Fibroblast of lung (primary cell): ENCODE measurements at regions not wholly inside any gene's neighbourhood (a gene's known extent, or its start where the extent isn't known, plus 50 kb on each side); places are given as distances from the start of the nearest gene placed in this dataset.

ENCODE experiments used
- DNase-seq, 2 donors: peaks; one replicate each; pipeline versions ENCODE4 v3.0.0 to v3.0.0-alpha.2; 2010; ENCODE audit warnings: low read depth in 2 of 2
- H2AFZ ChIP-seq: 2 replicates; pipeline ENCODE4 v1.5.1; 2012; ENCODE audit warnings: low read length, control low read depth, inconsistent platforms
- H3K27ac ChIP-seq: 2 replicates; pipeline ENCODE4 v1.5.1; 2011; ENCODE audit warnings: low read length, control low read depth; ENCODE audit not compliant: insufficient read depth
- H3K27me3 ChIP-seq: 2 replicates; pipeline ENCODE4 v1.5.1; 2011; ENCODE audit warnings: mild to moderate bottlenecking, low read length; ENCODE audit not compliant: control insufficient read depth, insufficient read depth
- H3K36me3 ChIP-seq: 2 replicates; pipeline ENCODE4 v1.5.1; 2011; ENCODE audit warnings: low read length; ENCODE audit not compliant: control insufficient read depth, insufficient read depth
- H3K4me1 ChIP-seq: 2 replicates; pipeline ENCODE4 v1.5.1; 2011; ENCODE audit warnings: low read length; ENCODE audit not compliant: control insufficient read depth, insufficient read depth; ENCODE audit errors: extremely low read depth
- H3K4me2 ChIP-seq: 2 replicates; pipeline ENCODE4 v1.5.1; 2011; ENCODE audit warnings: low read length, control low read depth; ENCODE audit not compliant: insufficient read depth; ENCODE audit errors: extremely low read depth
- H3K4me3 ChIP-seq, 4 experiments: fragments of 200-600 bp in 1 of 4; sonication (generic) in 1 of 4; replicated peaks in 1 of 4; 2 replicates each; pipeline ENCODE4 v1.5.1; 2011 to 2016; ENCODE audit warnings: low read length in 4 of 4, low read depth in 3 of 4, mild to moderate bottlenecking in 3 of 4, control low read depth in 2 of 4, inconsistent platforms in 1 of 4, mixed read lengths in 1 of 4; ENCODE audit not compliant: insufficient read depth in 1 of 4; ENCODE audit errors: control extremely low read depth in 1 of 4
- H3K79me2 ChIP-seq: 2 replicates; pipeline ENCODE4 v1.5.1; 2012; ENCODE audit warnings: mild to moderate bottlenecking, low read length, inconsistent platforms; ENCODE audit not compliant: control insufficient read depth, insufficient read depth
- H3K9ac ChIP-seq: 2 replicates; pipeline ENCODE4 v1.5.1; 2011; ENCODE audit warnings: mild to moderate bottlenecking, low read length, control low read depth; ENCODE audit not compliant: insufficient read depth
- H3K9me3 ChIP-seq: 2 replicates; pipeline ENCODE4 v1.5.1; 2012; ENCODE audit warnings: low read depth, low read length; ENCODE audit not compliant: control insufficient read depth, insufficient read depth
- H4K20me1 ChIP-seq: 2 replicates; pipeline ENCODE4 v1.5.1; 2011; ENCODE audit warnings: low read length; ENCODE audit not compliant: control insufficient read depth, insufficient read depth; ENCODE audit errors: extremely low read depth
- CTCF ChIP-seq, 2 donors: IDR thresholded peaks in 1 of 2; conservative IDR thresholded peaks in 1 of 2; 1 replicate in 1 of 2; 2 replicates in 1 of 2; pipeline ENCODE4 v1.5.1; 2011 to 2012; ENCODE audit warnings: low read length in 2 of 2, control low read depth in 1 of 2, inconsistent platforms in 1 of 2, low read depth in 1 of 2, mild to moderate bottlenecking in 1 of 2
- EZH2 ChIP-seq: IDR thresholded peaks from 2 replicates; pipeline ENCODE4 v1.5.1; 2012; ENCODE audit warnings: low read length, control low read depth, mild to moderate bottlenecking; ENCODE audit errors: missing control alignments

GRCh38 chr3:80553211-80553610, 785.4 kb upstream of the ROBO1 start:
- no peaks in the 10 kb centered on the region for H4K20me1 ChIP-seq
- no peak for TF ChIP-seq CTCF (conservative IDR thresholded peaks at IDR 0.05 in 1 of 2, IDR thresholded peaks at IDR 0.05 in 1 of 2; ENCODE audit: low read depth in 1 of 2, low read length in 2 of 2)
- TF ChIP-seq EZH2: no peak
- no peaks in the 10 kb centered on the region for H3K27me3 ChIP-seq
- no peaks in the 10 kb centered on the region for H3K9me3 ChIP-seq
- no peak overlapping the region for H3K9ac ChIP-seq
- no peak for DNase-seq
- H3K27ac ChIP-seq: no peak overlapping the region
- no peaks in the 10 kb centered on the region for H3K4me1 ChIP-seq
- H3K36me3 ChIP-seq: no peaks in the 10 kb centered on the region
- no peak overlapping the region for H3K4me2 ChIP-seq
- H3K79me2 ChIP-seq: no peaks in the 10 kb centered on the region
- no peak overlapping the region for H3K4me3 ChIP-seq
- H2AFZ ChIP-seq: no peak overlapping the region

GRCh38 chr3:80550174-80550573, 782.4 kb upstream of the ROBO1 start:
- H3K27me3 ChIP-seq: no peaks in the 10 kb centered on the region
- H3K4me1 ChIP-seq: no peaks in the 10 kb centered on the region
- no peak overlapping the region for H2AFZ ChIP-seq
- H3K79me2 ChIP-seq: no peaks in the 10 kb centered on the region
- no peak overlapping the region for H3K27ac ChIP-seq
- no peaks in the 10 kb centered on the region for H3K36me3 ChIP-seq
- no peak for DNase-seq
- no peaks in the 10 kb centered on the region for H3K9me3 ChIP-seq
- TF ChIP-seq CTCF (conservative IDR thresholded peaks at IDR 0.05 in 1 of 2, IDR thresholded peaks at IDR 0.05 in 1 of 2; ENCODE audit: low read depth in 1 of 2, low read length in 2 of 2): no peak
- TF ChIP-seq EZH2: no peak
- no peak overlapping the region for H3K4me3 ChIP-seq
- no peak overlapping the region for H3K4me2 ChIP-seq
- no peaks in the 10 kb centered on the region for H4K20me1 ChIP-seq
- no peak overlapping the region for H3K9ac ChIP-seq

GRCh38 chr3:80549173-80549572, 781.4 kb upstream of the ROBO1 start:
- Histone ChIP-seq H3K27me3 (no peaks in the 10 kb centered on the region), H3K27ac (no peak overlapping the region), H3K9ac (no peak overlapping the region), H3K4me2 (no peak overlapping the region), H4K20me1 (no peaks in the 10 kb centered on the region), H3K9me3 (no peaks in the 10 kb centered on the region), H3K4me3 (no peak overlapping the region), H2AFZ (no peak overlapping the region), H3K36me3 (no peaks in the 10 kb centered on the region), H3K4me1 (no peaks in the 10 kb centered on the region), H3K79me2 (no peaks in the 10 kb centered on the region)
- no peak for TF ChIP-seq EZH2
- no peak for TF ChIP-seq CTCF (conservative IDR thresholded peaks at IDR 0.05 in 1 of 2, IDR thresholded peaks at IDR 0.05 in 1 of 2; ENCODE audit: low read depth in 1 of 2, low read length in 2 of 2)
- peak in 1 of 2 donors; percentile 3 for DNase-seq
